Fibroblast of peridontal ligament (primary cell): ENCODE measurements at regions not wholly inside any gene's neighbourhood (a gene's known extent, or its start where the extent isn't known, plus 50 kb on each side); places are given as distances from the start of the nearest gene placed in this dataset.

Source experiments
- DNase-seq: peaks from one replicate; pipeline ENCODE4 v3.0.0-alpha.2; 2010; ENCODE audit errors: extremely low read depth

DNA sequence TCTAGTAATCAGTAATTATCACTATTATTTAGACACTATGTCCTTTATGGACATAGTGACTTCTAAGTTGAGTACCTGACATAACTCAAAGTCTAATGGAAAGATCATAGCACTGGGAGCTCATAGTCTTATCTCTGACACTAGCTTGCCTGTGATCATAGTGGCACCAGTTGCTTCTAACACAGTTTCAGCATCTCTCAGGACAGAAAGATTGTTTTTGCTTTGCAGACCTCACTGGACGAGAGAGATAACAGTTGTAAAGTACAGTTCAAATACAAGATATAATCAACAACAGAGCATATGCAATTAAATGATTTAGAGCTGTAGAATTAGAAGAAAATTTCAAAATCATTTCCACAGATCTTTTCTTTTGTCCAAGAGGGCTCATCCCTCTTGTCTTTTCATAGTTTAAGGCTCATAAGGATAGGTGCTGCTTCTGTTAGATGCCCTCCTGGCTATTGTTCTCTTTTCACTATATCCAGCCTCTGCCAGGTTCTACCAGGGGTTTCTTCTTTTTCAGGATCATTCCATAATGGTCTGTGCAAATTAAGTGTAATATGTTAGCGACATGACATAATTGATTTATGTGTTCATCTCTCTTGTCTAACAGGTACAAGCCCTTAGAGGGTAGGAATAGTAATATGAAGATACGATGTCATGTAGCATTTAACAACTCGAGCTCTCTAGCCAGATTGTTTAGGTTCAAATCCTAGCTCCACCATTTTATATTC is 1175.4 kb upstream of the TENM4 start:
- DNase-seq: no peak

DNA sequence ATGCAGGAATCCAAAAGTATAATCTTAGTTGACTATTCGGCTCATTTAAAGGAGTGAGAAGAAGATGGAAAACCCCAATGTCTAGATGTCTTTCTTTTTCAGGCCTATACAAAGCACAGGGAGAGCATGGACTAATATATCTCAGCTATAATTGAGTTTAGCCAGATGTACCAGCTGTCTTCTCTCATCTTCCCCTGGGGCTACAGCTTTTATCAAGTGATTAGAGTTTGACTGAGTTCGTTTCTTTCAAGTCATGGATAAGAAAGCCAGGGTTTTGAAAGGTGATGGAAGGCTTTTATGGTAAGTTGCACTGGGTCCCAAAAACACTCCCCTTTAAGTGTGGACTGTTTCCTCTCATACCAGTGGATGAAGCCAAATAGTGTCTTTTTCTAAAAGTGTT is 1172.8 kb upstream of the TENM4 start:
- DNase-seq: no peak

DNA sequence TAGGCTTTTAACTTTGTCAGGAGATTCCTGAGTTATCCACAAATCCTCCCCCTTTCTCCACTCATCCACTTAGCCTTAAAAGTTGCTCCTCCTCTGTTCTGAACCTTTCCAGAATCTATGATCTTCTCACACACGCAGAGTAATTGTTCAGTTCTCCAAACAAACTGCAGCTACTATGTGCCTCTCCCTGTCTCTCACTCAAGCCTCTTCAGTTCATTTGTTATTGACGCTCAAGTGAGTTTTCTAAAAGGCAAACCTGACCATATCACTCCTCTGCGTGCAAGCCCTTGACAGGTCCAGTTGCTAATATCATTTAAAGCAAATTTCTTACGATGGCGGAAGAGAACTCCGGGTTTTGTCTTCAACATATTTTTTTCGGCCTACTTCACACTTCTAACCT is 1169.7 kb upstream of the TENM4 start:
- DNase-seq: no peak

DNA sequence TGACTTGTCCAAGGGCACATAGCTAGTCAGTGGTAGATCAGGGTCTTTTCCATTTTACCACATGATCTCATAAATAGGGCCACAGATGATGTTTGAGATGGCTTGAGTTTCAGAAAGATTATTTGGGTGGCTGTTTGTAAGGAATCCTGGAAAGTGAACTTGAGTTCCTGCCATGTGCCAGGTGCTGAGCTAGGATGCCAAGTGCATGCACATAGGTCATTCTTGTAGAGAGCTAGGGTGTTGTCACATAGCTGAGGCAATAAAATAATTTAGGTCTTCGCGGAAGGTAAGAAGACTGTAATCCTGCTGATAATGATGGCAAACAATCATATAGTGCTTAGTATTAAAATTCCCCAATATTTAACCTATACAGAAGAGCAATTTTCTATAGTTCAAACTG is 1162.6 kb upstream of the TENM4 start:
- DNase-seq: no peak

DNA sequence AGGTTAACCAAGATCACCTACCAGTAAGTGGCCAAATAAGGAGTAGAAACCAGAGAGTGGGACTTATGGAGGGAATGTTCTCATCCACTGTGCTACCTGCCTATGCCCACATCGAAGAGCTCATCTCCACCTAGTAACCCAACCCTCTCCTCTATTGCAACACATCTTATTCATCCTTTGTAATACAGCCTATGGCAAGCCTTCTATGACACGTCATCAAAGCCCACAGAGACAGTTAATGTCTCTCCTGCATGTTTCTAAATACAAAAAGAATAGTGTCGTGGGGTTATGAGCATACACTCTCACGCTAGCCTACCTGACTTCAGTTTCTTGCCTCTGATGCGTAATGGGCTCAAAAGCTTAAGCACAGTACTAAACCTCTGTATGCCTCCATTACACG is 1158.1 kb upstream of the TENM4 start:
- no peak for DNase-seq

DNA sequence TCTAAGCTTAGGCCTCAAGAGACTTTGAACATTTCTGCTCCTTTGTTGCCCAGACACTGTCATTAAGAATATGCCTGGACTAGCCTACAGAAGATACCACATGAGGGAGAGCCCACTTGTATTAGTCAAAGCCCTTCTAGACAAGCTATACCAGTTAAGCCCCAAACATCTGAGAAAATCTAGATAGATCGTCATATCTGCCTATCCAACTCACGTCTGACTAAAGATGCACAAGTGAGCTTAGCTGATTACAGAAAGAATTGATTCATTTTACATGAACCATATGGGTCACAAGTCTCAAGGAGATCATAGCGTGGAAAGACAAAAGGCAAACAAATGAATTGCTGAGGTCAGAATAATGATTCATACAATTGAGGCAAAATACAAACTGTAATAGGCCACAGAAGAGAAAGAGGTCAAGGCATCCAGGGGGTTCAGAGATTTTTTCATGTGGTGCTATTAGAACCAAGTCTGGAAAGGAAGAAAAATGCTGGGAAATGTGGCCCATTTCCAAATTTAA is 1155.5 kb upstream of the TENM4 start:
- DNase-seq: no peak

DNA sequence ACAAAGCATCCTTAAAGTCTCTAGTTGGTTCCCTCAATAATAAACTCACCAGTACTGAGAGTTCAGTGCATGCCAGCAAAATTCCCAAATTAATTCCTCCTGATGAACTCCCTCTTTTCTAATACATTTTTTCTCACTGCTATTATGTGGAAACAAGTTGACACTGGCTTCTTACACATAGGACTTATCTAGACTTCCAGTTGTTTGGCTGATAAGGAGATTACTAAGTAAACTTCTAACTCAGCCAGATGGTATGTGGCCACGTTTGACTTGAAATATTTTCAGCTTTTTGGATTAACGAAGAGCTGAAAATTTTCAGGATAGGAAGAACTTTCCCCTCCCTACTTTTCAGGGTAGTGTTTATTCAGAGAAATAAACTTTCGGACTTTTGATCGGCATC is 1154.2 kb upstream of the TENM4 start:
- no peak for DNase-seq

DNA sequence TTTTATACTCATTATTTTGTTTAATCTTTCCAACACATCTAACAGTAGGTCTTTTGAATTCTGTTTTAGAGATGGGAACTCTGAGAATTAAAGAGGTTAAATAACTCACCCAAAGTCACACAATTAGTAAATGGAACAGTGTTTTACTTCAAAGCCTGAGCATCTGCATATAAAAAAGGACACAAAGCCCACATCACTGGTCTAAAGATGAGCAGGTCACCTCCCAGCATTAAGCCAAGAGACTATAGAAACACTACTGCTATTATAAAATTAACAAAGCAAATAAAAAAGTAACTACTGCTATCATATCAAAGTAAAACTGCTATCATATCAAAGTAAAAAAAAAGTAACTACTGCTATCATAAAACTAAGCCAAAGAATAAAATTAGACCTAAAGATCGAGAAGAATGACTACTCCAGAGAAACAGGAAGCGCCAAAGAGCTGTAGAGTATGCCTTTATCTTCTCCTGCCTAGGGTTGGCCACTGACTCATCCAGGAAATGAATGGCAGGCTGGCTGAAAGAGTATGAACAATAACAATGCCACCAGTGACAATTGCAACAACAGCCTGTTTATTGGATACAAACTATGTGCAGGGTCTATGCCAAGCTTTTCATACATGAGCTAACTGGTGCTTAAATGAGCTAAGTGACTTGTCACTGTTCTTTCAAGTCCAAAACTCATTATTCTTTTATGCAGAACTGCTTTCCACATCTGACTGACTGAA is 1153.0 kb upstream of the TENM4 start:
- no peak for DNase-seq

DNA sequence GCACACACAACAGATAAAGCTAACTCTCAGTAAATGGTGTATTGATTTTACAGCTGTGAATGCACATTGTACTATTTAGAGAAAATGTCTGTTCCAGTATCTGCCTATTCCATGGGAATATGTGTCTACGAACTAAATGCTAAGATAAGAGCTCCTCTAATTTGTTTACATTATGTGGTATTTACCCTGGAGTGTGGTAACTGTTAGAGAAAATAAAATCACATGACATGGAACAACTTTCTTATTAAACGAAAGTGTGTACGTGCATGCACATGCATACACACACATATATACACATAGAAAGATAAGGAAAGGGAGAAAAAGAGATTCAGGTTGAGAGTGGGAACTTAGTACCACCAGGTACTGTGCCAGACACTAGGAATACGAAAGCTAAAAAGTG is 1151.7 kb upstream of the TENM4 start:
- DNase-seq: no peak

DNA sequence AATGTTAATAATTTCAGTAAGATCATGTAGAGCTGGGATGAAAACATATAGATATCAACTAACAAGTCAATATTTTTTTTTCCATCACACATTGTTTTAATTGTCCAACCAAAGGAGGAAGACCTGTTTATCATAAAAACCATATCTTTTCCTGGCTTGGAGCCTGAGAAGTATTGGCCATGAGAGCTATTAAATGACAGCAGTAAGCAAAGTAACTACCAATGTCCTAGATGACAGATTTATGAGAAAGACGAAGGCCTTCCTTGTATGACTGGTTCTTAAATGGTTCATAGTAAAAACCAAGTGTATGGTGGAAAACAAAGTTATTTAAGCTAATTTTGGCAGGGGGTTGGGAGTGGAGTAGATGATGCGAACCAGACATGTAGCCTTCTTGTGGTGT is 1147.1 kb upstream of the TENM4 start:
- DNase-seq: no peak

DNA sequence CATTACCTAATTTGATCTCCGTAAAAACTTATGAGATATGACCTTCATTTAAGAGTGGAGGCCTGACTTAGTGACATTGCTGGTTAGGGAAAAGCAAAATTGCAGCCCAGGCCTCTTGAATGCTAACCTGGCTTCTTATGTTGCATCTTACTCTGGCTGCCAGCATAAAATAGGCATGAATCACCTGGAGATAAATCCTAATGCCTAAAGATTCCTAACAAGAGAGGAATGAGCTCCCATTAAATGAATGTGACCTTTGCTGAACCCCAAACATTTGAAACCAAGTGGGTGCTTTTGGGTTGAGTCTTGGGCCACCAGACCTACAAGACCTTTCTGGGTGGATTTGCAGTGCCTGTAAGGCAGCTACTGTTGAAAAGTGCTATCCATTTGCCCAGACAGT is 1145.6 kb upstream of the TENM4 start:
- DNase-seq: no peak

DNA sequence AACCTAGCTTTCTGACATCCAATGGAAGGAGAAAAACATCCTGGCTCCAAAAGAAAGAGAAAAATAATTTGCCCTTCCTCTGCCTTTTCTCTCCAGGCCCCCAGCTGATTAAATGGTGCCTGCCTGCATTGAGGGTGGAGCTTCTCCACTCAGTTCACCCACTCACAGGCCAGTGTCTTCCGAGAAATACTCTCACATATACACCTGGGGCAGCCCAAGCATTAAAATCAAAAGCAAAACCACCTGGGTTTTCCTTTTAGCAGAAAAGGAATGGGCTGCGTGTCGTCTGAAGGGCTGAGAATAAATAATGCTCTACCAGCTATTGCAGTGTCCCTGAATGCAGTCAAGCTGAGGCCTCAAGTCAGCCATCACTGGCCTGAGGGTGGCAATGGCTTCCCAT is 1143.8 kb upstream of the TENM4 start:
- no peak for DNase-seq

DNA sequence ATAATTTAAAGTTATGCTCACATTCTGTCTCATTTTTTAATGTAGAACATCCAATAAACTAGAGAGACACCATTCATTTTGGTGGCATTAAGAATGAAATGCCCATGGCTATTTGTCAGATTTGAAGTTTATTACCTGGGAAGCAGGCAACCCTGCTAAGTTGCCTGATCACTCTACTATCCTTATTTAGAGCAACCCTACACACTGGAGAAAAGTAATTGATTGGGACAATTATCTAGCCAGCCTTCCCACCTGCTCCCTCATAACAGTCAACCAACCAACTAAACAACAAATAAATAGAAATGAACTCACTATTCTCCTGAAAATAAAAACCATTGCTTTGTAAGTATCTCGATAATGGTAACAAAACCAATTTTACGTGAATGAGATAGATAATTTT is 1129.0 kb upstream of the TENM4 start:
- DNase-seq: no peak

DNA sequence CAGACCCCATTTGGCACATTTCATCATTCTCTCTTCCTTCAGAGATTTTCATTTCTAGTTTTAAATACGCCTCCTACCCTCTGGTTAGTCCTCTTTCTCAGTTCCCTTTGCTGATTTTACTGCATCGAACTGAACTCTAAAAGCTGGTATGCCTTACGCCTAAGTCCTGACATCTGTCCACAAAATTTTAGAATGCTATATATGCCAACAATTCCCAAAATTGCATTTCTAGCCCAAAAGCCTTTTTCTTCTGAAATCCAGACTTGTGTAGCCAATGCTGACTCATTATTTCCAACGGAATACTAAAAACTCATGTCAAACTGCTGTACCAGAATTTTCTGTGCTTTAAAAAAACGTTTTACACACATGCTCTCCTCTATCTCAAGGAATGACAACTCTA is 1124.4 kb upstream of the TENM4 start:
- no peak for DNase-seq

DNA sequence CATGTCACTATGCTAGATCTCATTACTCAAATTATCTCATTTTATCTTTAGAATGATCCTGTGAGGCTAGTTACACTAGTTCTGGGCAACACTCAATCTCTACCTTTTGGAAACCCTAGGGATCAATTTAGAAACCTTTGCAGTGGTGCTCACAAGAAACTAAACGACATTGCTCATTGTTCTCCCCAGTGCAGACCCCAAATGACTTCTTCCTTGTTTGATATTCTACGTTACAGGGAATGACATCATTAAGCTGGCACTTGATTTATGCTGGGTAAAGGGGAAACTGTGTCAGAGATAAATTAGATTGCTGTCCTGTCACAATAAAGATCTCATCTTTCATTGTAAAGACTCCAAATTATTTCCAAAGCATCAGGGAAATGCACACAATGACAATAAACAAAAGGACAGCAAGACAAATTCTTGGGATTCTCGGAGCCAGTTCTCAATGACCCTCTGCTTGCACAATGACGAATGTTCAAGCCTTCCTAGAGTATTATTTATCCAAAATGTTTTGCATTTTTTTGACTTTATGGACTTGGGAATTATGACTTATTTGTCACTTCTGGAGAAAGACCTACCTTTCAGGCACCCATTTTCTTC is 1121.8 kb upstream of the TENM4 start:
- no peak for DNase-seq

DNA sequence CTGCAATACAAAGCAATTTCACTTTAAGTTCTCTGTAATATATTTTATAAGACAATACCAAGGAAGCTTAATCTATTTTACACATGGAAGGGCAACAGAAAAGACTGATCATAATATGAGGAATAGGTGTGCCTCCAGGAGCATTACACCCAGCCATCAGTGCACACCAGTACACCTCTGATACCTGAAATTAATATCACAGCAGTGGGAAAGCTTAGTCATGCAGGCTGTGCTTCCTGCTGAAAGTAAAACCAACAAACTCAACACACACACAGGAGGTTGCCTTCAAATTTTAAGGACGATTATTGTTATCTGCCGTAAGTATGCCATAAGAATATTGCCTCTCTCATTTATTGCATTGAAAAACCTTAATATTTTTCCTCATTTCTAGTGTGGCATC is 1119.1 kb upstream of the TENM4 start:
- no peak for DNase-seq

DNA sequence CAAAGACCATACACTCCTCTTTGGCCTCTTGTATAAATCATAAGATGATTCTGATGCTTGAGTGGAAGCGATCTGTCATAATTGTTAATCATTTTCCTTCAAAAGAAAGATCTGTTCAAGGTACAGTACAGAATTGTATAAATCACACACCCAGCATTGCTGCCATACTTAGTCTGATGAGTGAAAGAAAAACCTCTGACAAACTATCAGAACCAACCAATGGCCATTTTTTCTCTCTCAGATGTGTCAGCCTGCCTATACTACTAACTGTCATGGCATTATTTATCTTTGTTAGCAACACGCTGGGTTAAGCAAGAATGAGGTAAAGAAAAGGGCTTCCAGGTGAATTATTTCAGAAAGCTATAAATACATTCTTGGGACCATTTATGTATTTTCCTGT is 1112.7 kb upstream of the TENM4 start:
- no peak for DNase-seq

DNA sequence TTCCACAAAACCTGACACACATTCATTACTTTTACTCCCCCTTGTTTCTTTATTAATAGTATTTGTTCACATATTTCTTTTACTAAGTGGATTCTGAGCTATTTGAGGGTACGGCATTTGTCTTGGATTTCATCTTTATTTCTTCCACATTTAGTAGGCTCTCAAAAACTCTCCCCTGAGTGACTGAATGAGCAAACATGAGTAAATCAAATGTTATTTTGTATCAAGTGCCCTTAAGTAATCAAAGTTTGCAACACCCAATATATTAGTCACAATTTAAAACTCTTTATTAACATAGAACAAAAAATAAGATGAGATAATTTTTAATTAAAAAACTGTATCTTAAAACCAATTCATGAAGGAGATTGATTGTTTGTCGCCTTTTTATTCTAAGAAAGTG is 1101.9 kb upstream of the TENM4 start:
- no peak for DNase-seq

DNA sequence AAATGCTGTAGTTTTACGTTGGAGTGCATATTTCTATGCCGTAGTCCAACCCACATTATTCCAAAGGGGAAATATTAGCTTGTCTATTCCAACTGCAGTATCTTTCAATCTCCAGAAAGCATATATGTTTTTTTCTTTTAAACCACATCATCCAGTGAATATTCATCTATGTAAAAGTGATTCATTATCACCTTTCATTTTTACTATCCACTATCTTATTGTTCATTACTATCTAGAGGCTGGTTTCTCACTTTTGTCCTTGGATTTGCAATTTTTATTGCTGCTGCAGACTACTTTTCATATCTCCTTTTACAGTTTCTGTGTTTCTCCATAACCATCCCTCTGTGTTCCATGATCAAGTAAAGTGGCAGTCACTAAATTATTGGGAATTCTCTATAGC is 1097.2 kb upstream of the TENM4 start:
- no peak for DNase-seq

DNA sequence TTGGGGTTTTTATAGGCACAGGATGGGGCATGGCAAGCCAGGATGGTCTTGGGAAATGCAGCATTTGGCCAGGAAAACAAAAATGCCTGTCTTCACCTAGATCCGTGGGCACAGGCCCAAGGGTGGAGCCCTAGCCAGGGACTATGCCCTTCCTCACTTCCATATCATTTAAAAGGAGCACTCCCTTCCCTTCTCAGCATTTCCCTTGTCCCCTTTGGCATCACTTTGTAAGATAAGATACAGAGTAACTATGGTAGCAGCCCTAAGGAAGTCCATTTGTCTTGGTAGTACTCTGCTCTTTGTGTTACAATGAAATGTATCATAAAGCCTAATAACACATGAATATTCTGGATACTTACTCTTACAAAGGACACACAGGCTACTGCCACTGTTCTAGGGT is 1092.6 kb upstream of the TENM4 start:
- DNase-seq: no peak

DNA sequence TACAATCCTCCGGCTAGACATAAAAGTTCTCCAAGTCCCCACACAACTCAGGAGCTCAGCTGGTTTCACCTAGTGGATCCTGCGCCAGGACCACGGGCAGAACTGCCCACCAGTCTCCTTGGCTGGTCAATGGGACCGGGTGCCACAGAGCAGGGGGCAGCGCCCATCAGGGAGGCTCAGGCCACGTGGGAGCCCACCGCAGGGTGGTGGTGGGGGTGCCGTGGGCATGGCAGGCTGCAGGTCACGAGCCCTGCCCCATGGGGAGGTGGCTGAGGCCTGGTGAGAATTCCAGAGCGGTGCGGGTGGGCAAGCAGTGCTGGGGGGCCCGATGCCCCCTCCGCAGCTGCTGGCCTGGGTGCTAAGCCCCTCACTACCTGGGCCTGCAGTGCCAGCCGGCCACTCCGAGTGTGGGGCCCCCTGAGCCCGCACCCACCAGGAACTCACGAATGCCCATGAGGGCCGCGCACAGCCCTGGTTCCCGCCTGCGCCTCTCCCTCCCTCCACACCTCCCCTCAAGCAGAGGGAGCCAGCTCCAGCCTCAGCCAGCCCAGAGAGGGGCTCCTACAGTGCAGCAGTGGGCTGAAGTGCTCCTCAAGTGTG is 1091.9 kb upstream of the TENM4 start:
- DNase-seq: no peak

DNA sequence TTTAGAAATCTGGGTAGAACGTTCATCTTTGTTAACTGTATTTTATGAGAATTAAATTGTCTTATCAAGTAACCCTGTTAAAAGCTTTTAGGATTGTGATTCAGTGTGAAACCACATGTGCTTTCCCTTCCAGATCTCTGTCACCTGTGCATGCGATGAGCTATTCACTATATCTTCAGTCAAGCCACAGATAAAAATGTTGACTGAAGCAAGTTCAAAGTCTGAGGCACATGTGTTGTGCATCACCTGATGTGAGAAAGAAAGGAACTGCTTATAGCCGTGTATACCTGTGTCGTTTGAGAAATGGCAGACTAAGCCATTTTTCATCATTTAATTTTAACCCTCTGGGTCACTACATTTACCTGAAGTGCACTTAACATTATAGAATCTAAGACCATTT is 1088.9 kb upstream of the TENM4 start:
- DNase-seq: no peak
